HG02943 (cell line): ENCODE measurements at regions not wholly inside any gene's neighbourhood (a gene's known extent, or its start where the extent isn't known, plus 50 kb on each side); places are given as distances from the start of the nearest gene placed in this dataset.
"Not testable (repeated sequence)": the region's sequence is repeated elsewhere in the genome, so short reads cannot be mapped to it uniquely, and the experiment has no call there.

ENCODE experiments used
- ATAC-seq: cut with Tn5 transposase; IDR thresholded peaks from one replicate; pipeline ENCODE4 v1.9.1; 2021; ENCODE audit warnings: mild to moderate bottlenecking, low read depth, moderate library complexity; ENCODE audit not compliant: unreplicated experiment

DNA sequence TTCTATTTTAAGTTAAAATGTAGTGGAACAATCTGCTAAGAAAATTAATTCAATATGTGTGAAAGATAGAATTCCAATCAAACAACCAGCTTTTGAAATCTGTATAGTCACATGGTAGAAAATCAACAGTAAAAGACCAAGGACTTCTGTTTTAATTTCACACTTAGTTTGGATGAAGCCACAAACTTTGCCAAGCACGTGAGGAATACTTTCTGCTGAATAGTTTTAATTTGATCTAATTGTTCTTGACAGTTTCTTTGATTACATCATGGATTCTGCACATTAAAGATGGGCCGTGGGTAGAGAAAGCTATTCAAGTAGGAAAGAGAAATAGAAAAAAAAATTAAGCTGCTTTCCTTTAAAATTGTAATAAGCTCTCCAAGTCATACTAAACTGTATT lies 137.9 kb upstream of the FAM241A start:
- no peak for ATAC-seq

DNA sequence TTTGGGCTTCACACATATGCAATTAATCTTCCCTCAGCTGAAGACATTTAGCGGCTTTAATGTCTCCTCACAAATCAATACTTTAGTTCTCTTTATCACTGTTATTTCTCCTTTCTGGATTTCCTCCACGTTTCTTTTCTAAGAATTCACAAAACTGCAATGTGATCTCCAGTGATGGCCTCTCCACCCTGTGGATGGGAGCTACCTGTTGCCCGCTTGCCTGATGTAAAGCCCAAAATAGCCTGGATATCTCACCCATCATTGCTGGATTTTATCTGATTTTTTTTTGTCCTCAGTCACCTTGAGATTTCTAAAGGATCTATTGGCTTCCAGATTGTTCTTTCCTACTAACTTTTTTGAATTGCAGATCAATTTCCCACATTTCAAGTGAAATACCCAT lies 129.3 kb upstream of the FAM241A start:
- no peak for ATAC-seq

DNA sequence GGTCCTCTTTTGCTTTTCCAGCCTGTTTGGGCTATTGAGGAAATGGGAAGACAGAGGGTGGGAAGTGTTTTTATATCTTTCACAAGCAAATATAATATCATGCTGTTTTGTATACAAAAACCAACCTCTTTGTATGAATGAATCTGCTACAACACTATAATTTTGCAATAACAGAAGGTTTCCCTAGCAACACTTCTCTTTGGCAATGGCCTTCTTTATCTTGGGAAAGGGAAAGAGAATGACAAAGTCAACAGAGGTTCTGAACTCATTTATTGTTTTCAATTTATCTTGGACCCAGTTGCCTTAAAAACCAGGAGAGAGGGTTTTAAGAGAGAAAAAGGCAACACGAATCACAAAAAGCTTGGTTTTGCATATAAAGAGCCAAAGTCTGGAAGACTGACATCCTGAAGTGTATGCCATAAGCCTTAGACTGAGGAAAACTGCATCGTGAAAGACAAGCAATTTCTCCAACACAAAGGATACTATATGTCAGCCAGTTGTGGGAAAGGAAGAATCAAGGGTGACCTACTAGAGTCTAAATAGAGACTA lies 121.8 kb upstream of the FAM241A start:
- no peak for ATAC-seq

DNA sequence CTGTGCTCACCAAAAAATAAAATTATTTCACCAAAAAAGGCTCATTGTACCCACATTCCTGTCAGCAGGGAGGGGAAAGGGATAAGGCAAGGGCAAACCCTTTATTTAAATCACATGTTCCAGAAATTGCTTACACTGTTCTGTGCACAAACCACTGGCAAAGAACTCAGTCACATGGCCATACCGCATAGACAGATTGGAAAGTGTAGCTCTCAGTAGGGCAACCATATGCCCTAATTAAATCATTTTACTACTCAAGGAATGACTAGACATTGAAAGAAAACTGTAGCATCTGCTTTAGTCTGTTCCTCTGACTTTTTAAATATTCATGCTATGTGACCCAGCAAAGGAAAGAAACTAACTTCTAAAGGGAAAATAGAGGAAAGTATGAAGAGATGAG lies 119.2 kb upstream of the FAM241A start:
- ATAC-seq: no peak

DNA sequence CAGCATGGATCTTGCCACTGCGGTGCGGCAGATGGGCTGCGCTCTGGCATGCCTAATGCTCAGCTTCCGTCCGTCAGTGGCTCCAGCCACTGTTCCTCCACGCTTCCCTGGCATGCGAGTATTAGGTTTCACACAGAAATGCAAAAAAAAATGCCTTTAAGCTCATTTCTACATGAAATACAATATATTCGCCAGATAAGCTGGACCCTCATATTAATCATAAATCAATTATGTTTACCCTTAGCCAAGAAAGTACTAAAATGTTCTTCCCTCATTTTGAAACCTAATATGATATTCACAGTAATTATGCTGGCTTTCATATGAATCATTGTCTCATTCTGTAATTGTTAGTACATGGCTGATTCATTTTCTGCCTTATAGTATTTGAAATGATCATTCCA lies 115.5 kb upstream of the FAM241A start:
- no peak for ATAC-seq

DNA sequence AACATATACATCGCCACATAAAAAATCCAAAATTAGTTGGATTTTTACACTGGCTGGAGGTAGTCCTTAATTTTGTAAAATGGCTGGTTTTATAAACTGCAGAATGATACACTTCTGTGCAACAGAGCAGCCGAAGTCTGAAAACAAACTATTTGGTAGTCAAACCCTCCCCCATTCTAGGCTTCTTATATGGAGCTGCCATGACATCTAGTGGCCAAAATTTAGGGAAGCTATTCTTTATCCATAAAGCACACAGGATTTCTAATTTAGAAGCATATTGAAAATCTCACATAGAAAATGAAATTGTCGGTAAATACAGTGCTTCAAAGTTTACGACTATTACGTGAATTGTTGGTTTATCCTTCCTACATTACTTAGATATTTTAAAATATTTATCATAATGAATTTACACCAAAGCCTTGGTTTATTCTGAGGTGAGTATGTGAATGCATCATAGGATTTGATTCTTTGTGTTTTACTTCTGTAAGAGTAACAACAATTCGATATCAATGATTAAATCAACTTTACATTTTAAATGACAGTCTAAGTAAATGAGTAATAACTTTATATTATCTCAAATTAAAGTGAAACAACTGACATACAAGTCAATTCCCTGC lies 113.4 kb upstream of the FAM241A start:
- ATAC-seq: peak; percentile 70

DNA sequence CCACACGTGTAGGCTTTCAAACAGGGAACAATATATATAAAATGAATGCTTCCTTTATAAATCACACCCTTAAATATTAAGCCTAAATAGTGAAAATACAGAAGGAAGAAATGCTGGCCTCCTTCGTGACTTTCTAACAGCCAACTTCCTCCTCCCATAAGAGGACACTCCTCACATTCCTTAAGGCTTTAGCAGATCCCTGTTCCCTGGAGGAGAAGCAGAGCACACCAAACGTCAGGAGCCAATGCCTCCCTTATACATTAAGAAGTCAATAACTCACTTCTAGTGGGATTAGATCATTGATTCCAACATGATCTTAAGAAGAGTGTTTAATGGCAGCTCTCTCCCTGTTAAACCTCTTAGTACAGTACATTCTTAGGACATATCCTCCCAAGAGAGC lies 108.4 kb upstream of the FAM241A start:
- ATAC-seq: no peak

DNA sequence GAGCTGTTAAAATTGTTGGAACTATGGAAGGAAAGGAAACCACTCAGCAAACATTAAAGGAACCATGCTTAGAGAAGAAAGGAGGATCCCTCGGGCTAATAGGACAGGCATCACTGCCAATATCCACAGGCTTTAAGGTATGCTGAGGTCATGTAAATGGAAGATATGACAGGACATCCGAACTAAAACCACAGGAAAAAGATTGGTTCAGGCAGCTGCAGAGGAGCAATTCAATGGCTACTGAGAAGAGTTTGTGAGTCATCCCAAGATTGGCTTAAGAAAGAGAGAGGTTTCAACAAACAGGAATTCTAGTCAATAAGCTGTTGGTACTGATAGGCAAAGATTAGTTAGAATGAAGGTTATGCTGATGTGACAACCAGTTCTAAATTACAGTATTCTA lies 106.4 kb upstream of the FAM241A start:
- no peak for ATAC-seq

DNA sequence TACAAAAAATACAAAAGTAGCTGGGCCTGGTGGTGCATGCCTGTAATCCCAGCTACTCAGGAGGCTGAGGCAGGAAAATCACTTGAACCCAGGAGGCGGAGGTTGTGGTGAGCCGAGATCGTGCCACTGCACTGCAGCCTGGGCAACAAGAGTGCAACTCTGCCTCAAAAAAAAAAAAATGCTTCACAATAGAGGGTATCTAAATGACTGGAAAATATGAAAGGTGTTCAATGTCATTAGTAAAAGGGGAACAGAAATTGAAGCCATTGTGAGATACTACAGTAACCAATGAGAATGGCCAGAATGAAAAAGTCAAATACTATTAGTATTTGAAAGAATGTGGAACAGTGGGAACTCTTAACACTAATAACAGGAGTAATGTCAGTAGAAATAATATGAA lies 96.1 kb upstream of the FAM241A start:
- ATAC-seq: not testable (repeated sequence)

DNA sequence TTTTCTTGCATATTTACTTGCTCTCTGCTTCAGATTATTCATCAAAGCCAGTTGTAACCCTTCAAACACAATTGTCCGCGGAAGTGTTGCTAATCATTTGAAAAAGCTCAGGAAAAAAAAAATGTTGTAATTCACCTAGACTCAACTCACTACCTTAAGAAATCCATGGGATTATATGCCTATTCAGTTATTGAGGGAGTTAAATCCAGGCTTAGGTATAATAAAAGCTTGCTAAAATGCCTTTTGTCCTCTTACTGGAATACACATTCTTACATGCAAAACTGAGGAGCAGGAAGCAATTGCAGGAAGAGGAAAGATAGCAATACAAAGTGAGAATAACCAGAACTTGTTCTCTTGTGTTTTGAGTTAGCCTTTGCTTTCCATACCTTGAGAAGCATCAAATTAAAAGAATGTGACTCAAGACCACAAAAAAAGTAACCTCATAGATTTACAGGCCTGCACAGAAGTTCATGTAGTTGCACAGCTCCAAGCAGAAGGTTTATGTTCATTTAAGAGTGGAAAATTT lies 91.4 kb upstream of the FAM241A start:
- ATAC-seq: no peak

DNA sequence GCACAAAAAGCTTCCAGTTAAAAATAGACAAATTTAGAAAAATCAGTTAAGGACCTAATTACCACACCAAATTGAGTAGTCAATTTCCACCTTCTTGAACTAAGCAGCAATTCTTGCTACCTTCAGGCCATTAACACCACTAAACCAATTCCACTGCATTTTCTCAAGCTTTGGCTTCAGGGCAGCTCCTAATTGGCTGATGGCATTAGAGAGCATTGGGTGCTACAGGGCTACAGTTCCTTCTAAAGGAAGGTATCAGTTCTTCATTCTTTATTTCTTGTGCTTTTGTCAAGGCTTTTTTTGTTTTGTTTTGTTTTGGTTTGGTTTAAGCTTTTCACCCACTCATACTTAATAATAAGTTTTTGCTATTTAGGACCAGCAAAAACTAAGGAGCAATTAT lies 90.2 kb upstream of the FAM241A start:
- no peak for ATAC-seq

DNA sequence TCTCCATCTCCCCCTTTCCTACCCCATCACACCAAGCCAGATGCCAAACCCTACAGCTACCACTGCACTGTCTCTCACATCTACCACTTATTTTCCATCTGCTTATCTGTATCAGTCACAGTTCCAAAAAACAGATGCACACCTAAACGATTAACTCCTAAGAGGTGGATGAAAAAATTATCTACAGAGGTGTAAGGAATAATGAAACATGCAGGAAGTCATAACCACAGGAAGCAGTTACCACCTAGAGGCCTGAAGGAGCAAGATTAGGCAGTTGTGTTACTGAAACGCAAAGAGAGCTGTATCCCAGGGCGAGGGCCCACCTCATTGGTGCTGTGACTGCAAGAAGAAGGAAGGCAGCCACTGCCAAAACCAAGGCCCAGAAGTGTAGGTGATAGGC lies 87.8 kb upstream of the FAM241A start:
- ATAC-seq: no peak

DNA sequence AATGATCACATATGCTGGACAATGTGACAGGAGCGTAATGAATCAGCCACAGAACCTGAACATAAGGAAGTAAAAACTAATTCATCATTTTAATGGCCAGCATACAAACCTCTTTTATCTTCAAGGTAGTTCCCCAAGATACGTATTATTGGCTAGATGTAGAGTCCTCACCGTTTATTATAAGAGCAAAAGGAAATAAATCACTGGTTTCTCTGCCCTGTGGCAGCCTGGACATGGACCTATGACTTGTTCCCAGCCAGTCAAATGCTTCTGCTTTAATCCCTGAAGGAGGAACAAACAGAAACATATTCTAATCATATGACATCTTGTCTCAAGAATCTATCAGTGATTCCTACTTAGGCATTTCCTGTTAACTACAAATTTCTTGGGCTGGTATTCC lies 86.8 kb upstream of the FAM241A start:
- ATAC-seq: no peak

DNA sequence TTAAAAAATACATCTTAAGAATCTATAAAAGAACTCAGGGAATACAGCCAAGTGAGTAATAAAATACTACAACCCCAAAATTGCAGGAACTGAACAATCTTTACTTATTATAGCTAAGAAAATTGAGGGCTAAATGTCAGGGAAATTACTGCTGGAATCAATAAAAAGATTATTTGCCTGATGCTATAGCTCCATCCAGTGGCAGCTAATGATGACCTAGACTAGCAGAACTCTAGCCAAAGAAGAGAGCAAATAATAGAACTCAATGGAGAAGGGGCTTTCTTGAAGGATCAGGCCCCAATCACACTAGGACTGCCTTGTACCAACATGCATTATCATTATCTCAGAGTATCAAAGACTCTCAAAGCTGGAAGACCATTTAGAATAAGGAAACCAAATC lies 85.0 kb upstream of the FAM241A start:
- ATAC-seq: no peak

DNA sequence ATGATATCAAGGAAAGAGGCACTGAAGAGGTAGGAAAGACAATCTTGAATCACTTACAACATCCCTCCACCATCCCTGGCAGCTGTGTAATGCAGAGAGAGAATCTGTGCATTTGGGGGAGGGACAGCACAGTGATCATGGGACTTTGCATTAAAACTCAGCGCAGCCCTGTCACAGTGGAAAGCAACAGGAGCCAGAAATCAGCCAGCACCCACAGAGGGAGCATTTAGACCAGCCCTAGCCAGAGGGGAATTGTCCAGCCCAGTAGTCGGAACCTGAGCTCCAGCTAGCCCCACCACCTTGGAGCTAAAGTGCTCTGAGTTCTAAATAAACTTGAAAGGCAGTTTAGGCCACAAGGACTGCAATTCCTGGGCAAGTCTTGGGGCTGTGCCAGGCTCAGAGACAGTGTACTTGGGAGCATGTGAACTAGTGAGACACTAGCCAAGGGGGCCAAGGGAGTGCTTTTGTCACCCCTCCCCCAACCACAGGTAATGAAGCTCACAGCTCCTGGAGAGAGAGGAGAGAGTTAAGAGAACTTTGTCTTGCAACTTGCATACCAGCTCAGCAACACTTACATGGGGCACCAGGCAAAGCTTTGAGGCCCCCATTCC lies 83.9 kb upstream of the FAM241A start:
- no peak for ATAC-seq

DNA sequence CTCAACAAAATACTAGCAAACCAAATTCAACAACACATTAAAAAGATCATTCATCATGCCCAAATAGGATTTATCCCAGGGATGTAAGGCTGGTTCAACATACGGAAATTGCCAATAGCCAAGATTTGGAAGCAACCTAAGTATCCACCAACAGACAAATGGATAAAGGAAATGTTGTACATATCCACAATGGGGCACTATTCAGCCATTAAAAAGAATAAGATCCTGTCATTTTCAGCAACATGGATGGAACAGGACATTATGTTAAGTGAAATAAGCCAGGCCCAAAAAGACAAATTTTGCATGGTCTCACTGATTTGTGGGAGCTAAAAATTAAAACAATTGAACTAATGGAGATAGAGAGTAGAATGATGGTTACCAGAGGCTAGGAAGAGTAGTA lies 82.0 kb upstream of the FAM241A start:
- ATAC-seq: no peak

DNA sequence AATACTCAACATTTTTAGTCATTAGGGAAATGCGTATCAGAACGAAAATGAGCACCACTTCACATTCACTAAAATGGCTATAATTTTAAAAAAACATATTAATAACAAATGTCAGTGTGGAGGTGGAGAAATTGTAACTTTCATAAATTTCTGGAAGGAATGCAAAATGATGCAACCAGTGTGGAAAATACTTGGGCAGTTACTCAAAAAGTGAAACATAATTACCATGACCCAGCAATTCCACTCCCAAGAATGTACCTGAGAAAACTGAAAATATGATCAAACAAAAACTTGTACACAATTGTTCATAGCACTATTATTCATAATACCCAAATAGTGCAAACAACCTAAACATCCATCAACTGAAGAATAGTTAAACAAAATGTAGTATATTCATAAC lies 76.1 kb upstream of the FAM241A start:
- no peak for ATAC-seq

DNA sequence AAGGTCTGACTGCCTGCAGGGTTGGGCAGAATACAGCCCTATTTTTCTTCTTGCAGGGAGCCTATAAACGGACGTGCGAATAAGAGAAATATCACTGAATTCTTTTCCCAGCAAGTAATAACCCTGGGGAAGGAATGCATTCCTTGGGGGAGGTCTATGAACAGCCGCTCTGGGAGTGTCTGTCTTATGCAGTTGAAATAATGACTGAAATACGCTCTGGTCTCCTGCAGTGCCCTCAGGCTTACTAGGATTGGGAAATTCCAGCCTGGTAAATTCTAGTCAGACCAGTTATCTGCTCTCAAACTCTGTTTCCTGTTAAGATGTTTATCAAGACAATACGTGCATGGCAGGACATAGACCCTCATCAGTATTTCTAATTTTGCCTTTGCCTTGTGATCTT lies 72.1 kb upstream of the FAM241A start:
- no peak for ATAC-seq

DNA sequence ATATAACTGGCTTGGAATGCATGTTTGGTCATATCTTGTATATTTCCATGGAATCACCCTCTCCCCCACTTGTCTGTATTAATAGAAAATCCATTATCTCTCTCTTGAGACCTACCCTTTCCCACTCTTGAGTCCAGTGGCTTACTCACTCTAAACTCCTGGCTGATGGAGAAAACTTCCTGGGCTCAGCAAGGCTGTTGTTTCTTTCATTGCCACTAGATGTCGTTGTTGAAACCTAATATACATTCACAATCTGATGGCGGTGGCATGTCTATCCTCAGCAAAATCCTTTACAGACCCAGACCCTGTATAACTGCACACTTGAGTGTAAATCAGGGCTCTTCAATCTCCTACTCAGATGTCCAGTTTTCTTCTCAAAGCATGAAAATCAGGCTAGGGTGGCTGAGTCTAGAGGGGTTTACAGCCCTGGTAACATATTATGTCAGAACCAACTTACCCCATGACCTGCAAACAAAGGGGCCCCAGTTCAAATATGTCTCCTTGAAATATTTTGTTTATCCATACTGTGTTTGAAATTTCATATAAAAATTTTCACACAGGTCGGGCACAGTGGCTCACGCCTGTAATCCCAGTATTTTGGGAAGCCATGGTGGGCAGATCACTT lies 70.0 kb upstream of the FAM241A start:
- no peak for ATAC-seq

DNA sequence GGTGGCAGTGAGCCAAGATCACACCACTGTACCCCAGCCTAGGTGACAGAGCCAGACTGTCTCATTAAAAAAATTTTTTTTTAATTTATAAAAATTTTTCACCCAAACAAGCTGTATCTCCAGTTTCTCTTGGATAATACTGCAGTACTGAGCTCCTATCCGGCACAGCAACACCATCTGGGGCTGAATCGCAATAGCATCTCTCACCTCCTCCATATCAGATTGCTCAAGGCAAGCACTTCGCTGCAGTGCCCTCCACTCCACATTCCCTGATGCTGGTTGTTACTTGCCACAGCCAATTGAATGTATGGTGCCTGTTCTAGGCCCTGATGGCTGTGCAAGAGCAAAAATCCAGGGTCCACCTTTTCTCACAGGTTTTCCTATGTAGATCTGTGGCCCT lies 69.3 kb upstream of the FAM241A start:
- no peak for ATAC-seq

DNA sequence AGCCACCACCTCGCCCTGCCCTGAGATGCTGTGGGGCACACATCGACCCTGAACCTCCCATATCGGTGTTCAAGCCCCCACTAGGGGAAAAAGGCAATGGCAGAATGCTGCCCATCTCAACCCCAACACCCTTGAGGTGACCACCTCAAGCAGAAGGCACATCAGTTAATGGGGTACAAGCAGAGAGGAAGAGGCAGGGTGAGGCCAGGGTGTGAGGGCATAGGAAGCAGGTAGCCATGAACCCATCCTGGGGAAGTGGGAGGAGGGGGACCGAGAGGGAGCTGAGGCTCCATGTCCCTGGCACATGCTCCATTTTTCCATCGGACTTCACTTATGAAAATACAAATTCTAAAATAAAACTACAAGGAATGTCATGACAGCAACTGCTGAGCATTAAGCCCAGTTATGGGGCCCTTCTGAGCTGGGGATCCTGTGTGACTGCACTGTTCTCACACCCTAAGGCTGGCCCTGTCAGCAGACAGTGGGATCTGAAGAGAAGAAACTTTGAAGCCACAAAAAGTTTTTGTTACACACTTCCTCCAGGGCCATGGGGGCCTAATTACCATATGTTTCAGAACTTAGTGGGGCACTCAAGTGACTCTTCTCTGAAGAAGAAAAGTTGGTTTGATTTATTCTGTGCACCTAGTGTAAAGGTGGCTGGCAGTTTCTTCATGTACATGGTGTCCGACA lies 68.2 kb upstream of the FAM241A start:
- ATAC-seq: no peak
